SK-N-SH (cell line): ENCODE measurements at regions not wholly inside any gene's neighbourhood (a gene's known extent, or its start where the extent isn't known, plus 50 kb on each side); places are given as distances from the start of the nearest gene placed in this dataset.

ENCODE experiments used
- CTCF ChIA-PET: fragments of 300-600, 350-600 bp; formaldehyde crosslinking; extraction: SDS; loops from one replicate; lab custom pipeline; 2021; lab: Yijun Ruan, JAX
- POLR2A ChIA-PET: fragments of 350-600 bp; sonication (Branson Sonifier 250); formaldehyde crosslinking; extraction: SDS; loops from one replicate; lab custom pipeline; 2020; ENCODE audit warnings: antibody characterized with exemption, inconsistent platforms; lab: Yijun Ruan, JAX
- DNase-seq: peaks from one replicate; pipeline ENCODE4 v3.0.0; 2012
- H2AFZ ChIP-seq: fragments of 200-600 bp; sonication (generic); 2 replicates; pipeline ENCODE4 v1.8.1; 2016; ENCODE audit warnings: antibody characterized with exemption, mild to moderate bottlenecking, low read depth
- H3F3A ChIP-seq: fragments of 200-600 bp; sonication (generic); replicated peaks from 2 replicates; pipeline ENCODE3; 2016; ENCODE audit warnings: antibody characterized with exemption, mild to moderate bottlenecking; ENCODE audit not compliant: insufficient read depth
- H3K27ac ChIP-seq, 2 experiments: fragments of 200-500 bp in 1 of 2; fragments of 200-600 bp in 1 of 2; sonication (Bioruptor generic) in 1 of 2; sonication (generic), shearing (Covaris generic) in 1 of 2; 2 replicates each; pipeline versions ENCODE4 v1.5.1 to v1.6.1; 2014 to 2016; ENCODE audit warnings: low read depth in 2 of 2, inconsistent platforms in 1 of 2, low read length in 1 of 2, mild to moderate bottlenecking in 1 of 2, mixed read lengths in 1 of 2
- H3K27me3 ChIP-seq: fragments of 200-600 bp; sonication (generic), shearing (Covaris generic); 2 replicates; pipeline ENCODE4 v1.6.1; 2016; ENCODE audit warnings: mixed run types; ENCODE audit not compliant: insufficient read depth
- H3K36me3 ChIP-seq, 2 experiments: fragments of 200-500 bp in 1 of 2; fragments of 200-600 bp in 1 of 2; sonication (Bioruptor generic) in 1 of 2; sonication (generic) in 1 of 2; replicated peaks in 1 of 2; 2 replicates each; pipeline versions ENCODE3 to v1.5.1; 2014 to 2016; ENCODE audit warnings: low read length in 1 of 2, mild to moderate bottlenecking in 1 of 2; ENCODE audit not compliant: insufficient read depth in 2 of 2, control insufficient read depth in 1 of 2
- H3K4me1 ChIP-seq, 2 experiments: fragments of 200-500 bp in 1 of 2; fragments of 200-600 bp in 1 of 2; sonication (Bioruptor generic) in 1 of 2; sonication (generic), shearing (Covaris generic) in 1 of 2; 2 replicates each; pipeline versions ENCODE4 v1.5.1 to v1.6.1; 2014 to 2016; ENCODE audit warnings: low read depth in 1 of 2, low read length in 1 of 2, mixed run types in 1 of 2; ENCODE audit not compliant: insufficient read depth in 2 of 2, control insufficient read depth in 1 of 2
- H3K4me2 ChIP-seq: fragments of 200-600 bp; sonication (generic), shearing (Covaris generic); 2 replicates; pipeline ENCODE4 v1.6.1; 2017; ENCODE audit warnings: mixed run types
- H3K4me3 ChIP-seq, 2 experiments: fragments of 200-500 bp in 1 of 2; fragments of 200-600 bp in 1 of 2; sonication (Bioruptor generic) in 1 of 2; sonication (generic), shearing (Covaris generic) in 1 of 2; 2 replicates each; pipeline versions ENCODE4 v1.5.1 to v1.8.1; 2014 to 2016; ENCODE audit warnings: low read depth in 2 of 2, inconsistent platforms in 1 of 2, low read length in 1 of 2, mild to moderate bottlenecking in 1 of 2, mixed read lengths in 1 of 2, moderate library complexity in 1 of 2
- H3K79me2 ChIP-seq: fragments of 200-600 bp; sonication (generic); 2 replicates; pipeline ENCODE4 v1.8.1; 2017; ENCODE audit warnings: mild to moderate bottlenecking; ENCODE audit not compliant: insufficient read depth
- H3K9ac ChIP-seq: fragments of 200-600 bp; sonication (generic); 2 replicates; pipeline ENCODE4 v1.6.1; 2017; ENCODE audit warnings: mixed run types
- H3K9me2 ChIP-seq: fragments of 200-600 bp; sonication (generic); 2 replicates; pipeline ENCODE4 v1.6.1; 2017; ENCODE audit warnings: mixed run types
- H3K9me3 ChIP-seq: fragments of 200-600 bp; sonication (generic); 2 replicates; pipeline ENCODE4 v1.6.1; 2017; ENCODE audit warnings: mixed run types, mild to moderate bottlenecking, moderate library complexity
- H4K20me1 ChIP-seq: fragments of 200-600 bp; sonication (generic); 2 replicates; pipeline ENCODE4 v1.6.1; 2017; ENCODE audit warnings: mild to moderate bottlenecking, mixed run types; ENCODE audit not compliant: insufficient read depth
- ELF1 ChIP-seq: IDR thresholded peaks from 2 replicates; pipeline ENCODE4 v1.4.0; 2012
- FOSL2 ChIP-seq: IDR thresholded peaks from 2 replicates; pipeline ENCODE4 v1.4.0; 2012; ENCODE audit warnings: low read depth, mild to moderate bottlenecking, moderate library complexity, borderline replicate concordance
- GABPA ChIP-seq: IDR thresholded peaks from 2 replicates; pipeline ENCODE4 v1.4.0; 2012; ENCODE audit warnings: low read depth, mild to moderate bottlenecking
- RAD21 ChIP-seq: IDR thresholded peaks from 2 replicates; pipeline ENCODE4 v1.6.1; 2012; ENCODE audit warnings: mild to moderate bottlenecking, low read length
- RFX5 ChIP-seq: IDR thresholded peaks from 2 replicates; pipeline ENCODE4 v1.6.1; 2012; ENCODE audit warnings: mild to moderate bottlenecking, improper control_type of control experiment, low read length
- RXRA ChIP-seq: IDR thresholded peaks from 2 replicates; pipeline ENCODE4 v1.4.0; 2012; ENCODE audit warnings: low read depth, mild to moderate bottlenecking, borderline replicate concordance
- SIN3A ChIP-seq: IDR thresholded peaks from 2 replicates; pipeline ENCODE4 v1.6.1; 2012; ENCODE audit warnings: low read depth, mild to moderate bottlenecking, low read length, moderate library complexity, borderline replicate concordance
- SMC3 ChIP-seq: IDR thresholded peaks from 2 replicates; pipeline ENCODE4 v1.6.1; 2012; ENCODE audit warnings: low read depth, low read length, improper control_type of control experiment
- TCF12 ChIP-seq: IDR thresholded peaks from 2 replicates; pipeline ENCODE4 v1.4.0; 2012
- WGBS: methylation state at CpG from one replicate; pipeline ENCODE4 v1.1.6; 2017; ENCODE audit warnings: low lambda C conversion rate; 5-methylcytosine and 5-hydroxymethylcytosine counted together
- TF ChIP-seq, protein P1 (sequence below): IDR thresholded peaks from 2 replicates; pipeline ENCODE4 v1.4.0; 2012; ENCODE audit warnings: low read depth, borderline replicate concordance
- TF ChIP-seq, protein P2 (sequence below): fragments of 150-350 bp; IDR thresholded peaks from 2 replicates; pipeline ENCODE4 v1.6.1; 2016; ENCODE audit warnings: mild to moderate bottlenecking, low read depth, low read length
- TF ChIP-seq, protein P3 (sequence below): IDR thresholded peaks from 2 replicates; pipeline ENCODE4 v1.4.0; 2012; ENCODE audit warnings: low read depth
- TF ChIP-seq, protein P4 (sequence below): IDR thresholded peaks from 2 replicates; pipeline ENCODE4 v1.4.0; 2012; ENCODE audit warnings: low read depth, borderline replicate concordance
- TF ChIP-seq, protein P5 (sequence below): fragments of 200-600 bp; sonication (generic); IDR thresholded peaks from 2 replicates; pipeline ENCODE4 v1.6.1; 2017; ENCODE audit warnings: antibody characterized with exemption, mild to moderate bottlenecking, moderate library complexity
- TF ChIP-seq, protein P6 (sequence below): IDR thresholded peaks from 2 replicates; pipeline ENCODE4; 2012

DNA sequence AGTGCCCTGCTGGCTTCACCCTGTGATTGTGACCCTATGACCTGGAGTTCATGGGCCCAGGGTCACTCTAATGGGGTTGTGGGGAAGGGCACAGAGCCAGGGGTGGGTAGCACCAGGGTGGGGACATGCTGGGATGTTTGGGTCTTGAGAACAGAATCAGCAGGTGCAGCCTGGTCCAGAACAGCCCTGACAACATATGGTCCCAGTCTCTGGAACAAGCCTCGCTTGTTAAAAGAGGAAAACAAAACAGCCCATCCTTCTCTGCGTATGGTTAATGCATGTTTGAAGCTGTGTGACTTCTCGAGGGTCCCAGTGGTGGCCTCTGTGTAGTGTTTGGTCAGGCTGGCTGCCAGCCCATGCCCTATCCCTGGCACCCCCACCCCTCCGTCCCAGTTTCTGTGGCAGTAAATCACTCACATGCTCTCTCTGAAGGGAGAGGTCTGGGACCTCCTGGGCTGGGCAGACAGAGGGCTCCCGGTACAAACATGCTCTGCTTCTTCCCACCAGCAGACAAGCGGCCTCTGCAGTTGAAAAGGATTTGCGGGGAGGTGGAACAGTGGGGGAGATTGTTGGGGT, 79.4 kb downstream of the FAM241B start:
- no peaks in the 10 kb centered on the region for H3K9me2 ChIP-seq
- WGBS: 32% methylated on average over 6 of the region's 7 CpGs
- no peak overlapping the region for H2AFZ ChIP-seq
- peaks cover 42% of the 10 kb centered on the region; the same call in 1 of the 2 replicates for H3K27me3 ChIP-seq
- peaks cover 0 to 11% of the 10 kb centered on the region in 2 experiments; a peak in 1 of 4 replicates for H3K4me1 ChIP-seq
- POLR2A ChIA-PET: no interaction called here
- CTCF ChIA-PET: interaction anchor here (0.7 to 19.0 kb wide), 6 partner anchors 7 to 205 kb away, joined by 3 to 571 read pairs (median 12); no protein-coding TSS in a partner anchor
- H3K36me3 ChIP-seq: no peaks in the 10 kb centered on the region
- H3K9ac ChIP-seq: no peak overlapping the region
- H3K4me2 ChIP-seq: no peak overlapping the region
- no peak overlapping the region for H3K4me3 ChIP-seq
- TF ChIP-seq SIN3A (no peak), GABPA (no peak), SMC3 (no peak), RXRA (no peak), TCF12 (no peak), RFX5 (no peak), FOSL2 (no peak), RAD21 (no peak), ELF1 (no peak)
- TF ChIP-seq, protein P1, sequence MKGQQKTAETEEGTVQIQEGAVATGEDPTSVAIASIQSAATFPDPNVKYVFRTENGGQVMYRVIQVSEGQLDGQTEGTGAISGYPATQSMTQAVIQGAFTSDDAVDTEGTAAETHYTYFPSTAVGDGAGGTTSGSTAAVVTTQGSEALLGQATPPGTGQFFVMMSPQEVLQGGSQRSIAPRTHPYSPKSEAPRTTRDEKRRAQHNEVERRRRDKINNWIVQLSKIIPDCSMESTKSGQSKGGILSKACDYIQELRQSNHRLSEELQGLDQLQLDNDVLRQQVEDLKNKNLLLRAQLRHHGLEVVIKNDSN: no peak
- TF ChIP-seq, protein P2, sequence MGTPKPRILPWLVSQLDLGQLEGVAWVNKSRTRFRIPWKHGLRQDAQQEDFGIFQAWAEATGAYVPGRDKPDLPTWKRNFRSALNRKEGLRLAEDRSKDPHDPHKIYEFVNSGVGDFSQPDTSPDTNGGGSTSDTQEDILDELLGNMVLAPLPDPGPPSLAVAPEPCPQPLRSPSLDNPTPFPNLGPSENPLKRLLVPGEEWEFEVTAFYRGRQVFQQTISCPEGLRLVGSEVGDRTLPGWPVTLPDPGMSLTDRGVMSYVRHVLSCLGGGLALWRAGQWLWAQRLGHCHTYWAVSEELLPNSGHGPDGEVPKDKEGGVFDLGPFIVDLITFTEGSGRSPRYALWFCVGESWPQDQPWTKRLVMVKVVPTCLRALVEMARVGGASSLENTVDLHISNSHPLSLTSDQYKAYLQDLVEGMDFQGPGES: no peak
- TF ChIP-seq, protein P3, sequence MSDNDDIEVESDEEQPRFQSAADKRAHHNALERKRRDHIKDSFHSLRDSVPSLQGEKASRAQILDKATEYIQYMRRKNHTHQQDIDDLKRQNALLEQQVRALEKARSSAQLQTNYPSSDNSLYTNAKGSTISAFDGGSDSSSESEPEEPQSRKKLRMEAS: no peak
- TF ChIP-seq, protein P4, sequence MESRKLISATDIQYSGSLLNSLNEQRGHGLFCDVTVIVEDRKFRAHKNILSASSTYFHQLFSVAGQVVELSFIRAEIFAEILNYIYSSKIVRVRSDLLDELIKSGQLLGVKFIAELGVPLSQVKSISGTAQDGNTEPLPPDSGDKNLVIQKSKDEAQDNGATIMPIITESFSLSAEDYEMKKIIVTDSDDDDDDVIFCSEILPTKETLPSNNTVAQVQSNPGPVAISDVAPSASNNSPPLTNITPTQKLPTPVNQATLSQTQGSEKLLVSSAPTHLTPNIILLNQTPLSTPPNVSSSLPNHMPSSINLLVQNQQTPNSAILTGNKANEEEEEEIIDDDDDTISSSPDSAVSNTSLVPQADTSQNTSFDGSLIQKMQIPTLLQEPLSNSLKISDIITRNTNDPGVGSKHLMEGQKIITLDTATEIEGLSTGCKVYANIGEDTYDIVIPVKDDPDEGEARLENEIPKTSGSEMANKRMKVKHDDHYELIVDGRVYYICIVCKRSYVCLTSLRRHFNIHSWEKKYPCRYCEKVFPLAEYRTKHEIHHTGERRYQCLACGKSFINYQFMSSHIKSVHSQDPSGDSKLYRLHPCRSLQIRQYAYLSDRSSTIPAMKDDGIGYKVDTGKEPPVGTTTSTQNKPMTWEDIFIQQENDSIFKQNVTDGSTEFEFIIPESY: no peak
- TF ChIP-seq, protein P5, sequence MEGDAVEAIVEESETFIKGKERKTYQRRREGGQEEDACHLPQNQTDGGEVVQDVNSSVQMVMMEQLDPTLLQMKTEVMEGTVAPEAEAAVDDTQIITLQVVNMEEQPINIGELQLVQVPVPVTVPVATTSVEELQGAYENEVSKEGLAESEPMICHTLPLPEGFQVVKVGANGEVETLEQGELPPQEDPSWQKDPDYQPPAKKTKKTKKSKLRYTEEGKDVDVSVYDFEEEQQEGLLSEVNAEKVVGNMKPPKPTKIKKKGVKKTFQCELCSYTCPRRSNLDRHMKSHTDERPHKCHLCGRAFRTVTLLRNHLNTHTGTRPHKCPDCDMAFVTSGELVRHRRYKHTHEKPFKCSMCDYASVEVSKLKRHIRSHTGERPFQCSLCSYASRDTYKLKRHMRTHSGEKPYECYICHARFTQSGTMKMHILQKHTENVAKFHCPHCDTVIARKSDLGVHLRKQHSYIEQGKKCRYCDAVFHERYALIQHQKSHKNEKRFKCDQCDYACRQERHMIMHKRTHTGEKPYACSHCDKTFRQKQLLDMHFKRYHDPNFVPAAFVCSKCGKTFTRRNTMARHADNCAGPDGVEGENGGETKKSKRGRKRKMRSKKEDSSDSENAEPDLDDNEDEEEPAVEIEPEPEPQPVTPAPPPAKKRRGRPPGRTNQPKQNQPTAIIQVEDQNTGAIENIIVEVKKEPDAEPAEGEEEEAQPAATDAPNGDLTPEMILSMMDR: no peak
- TF ChIP-seq, protein P6, sequence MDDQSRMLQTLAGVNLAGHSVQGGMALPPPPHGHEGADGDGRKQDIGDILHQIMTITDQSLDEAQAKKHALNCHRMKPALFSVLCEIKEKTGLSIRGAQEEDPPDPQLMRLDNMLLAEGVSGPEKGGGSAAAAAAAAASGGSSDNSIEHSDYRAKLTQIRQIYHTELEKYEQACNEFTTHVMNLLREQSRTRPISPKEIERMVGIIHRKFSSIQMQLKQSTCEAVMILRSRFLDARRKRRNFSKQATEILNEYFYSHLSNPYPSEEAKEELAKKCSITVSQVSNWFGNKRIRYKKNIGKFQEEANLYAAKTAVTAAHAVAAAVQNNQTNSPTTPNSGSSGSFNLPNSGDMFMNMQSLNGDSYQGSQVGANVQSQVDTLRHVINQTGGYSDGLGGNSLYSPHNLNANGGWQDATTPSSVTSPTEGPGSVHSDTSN: no peak
- TF ChIP-seq, all 33 proteins: peak for 0
- Histone ChIP-seq H3K27ac (no peak overlapping the region), H3F3A (no peaks in the 10 kb centered on the region), H4K20me1 (no peaks in the 10 kb centered on the region), H3K9me3 (no peaks in the 10 kb centered on the region), H3K79me2 (no peaks in the 10 kb centered on the region)
- no peak for DNase-seq
